ENCODE measurements at regions not wholly inside any gene's neighbourhood (a gene's known extent, or its start where the extent isn't known, plus 50 kb on each side); places are given as distances from the start of the nearest gene placed in this dataset.

DNA sequence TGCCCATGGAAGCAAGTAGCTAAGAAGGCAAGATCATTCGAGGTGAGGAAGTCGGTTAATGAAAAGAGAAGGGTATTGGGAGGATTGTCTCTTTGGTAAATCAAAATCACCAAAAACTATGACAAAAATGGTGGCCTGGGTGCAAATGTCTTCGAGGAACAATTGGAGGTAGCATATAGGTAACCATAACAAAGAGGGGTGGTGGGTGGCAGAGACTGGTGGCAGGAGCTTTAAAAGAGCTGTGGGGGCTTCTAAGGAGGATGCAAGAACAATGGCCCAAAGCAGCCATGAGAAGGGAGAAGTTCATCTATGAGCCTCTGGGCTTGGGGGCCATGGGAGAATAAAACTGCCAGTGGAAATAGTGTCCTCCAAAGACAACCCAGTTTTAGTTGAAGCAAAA is 172.2 kb upstream of the PDE1C start:
- TF ChIP-seq, protein P1, sequence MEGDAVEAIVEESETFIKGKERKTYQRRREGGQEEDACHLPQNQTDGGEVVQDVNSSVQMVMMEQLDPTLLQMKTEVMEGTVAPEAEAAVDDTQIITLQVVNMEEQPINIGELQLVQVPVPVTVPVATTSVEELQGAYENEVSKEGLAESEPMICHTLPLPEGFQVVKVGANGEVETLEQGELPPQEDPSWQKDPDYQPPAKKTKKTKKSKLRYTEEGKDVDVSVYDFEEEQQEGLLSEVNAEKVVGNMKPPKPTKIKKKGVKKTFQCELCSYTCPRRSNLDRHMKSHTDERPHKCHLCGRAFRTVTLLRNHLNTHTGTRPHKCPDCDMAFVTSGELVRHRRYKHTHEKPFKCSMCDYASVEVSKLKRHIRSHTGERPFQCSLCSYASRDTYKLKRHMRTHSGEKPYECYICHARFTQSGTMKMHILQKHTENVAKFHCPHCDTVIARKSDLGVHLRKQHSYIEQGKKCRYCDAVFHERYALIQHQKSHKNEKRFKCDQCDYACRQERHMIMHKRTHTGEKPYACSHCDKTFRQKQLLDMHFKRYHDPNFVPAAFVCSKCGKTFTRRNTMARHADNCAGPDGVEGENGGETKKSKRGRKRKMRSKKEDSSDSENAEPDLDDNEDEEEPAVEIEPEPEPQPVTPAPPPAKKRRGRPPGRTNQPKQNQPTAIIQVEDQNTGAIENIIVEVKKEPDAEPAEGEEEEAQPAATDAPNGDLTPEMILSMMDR (IDR thresholded peaks at IDR 0.05 in 4 of 5, conservative IDR thresholded peaks at IDR 0.05 in 1 of 5) = no peak
- no peak for TF ChIP-seq POLR2A (IDR thresholded peaks at IDR 0.05)

All from gastrocnemius medialis (tissue), 4 donors.